NCI-H345 treated with DMSO at 0.1 percent for 48 hours (cell line): ENCODE measurements at regions not wholly inside any gene's neighbourhood (a gene's known extent, or its start where the extent isn't known, plus 50 kb on each side); places are given as distances from the start of the nearest gene placed in this dataset.
A peak's percentile ranks its signal among the peaks of the same experiment; 100 is the strongest.
"Not testable (repeated sequence)": the region's sequence is repeated elsewhere in the genome, so short reads cannot be mapped to it uniquely, and the experiment has no call there.

Experiments used
- DNase-seq: peaks from one replicate; lab custom pipeline; 2025; ENCODE audit not compliant: unreplicated experiment; lab: John Stamatoyannopoulos, UW

GRCh38 chr15:62320259-62320658 is 155.2 kb upstream of the C2CD4B start:
- DNase-seq: no peak

DNA sequence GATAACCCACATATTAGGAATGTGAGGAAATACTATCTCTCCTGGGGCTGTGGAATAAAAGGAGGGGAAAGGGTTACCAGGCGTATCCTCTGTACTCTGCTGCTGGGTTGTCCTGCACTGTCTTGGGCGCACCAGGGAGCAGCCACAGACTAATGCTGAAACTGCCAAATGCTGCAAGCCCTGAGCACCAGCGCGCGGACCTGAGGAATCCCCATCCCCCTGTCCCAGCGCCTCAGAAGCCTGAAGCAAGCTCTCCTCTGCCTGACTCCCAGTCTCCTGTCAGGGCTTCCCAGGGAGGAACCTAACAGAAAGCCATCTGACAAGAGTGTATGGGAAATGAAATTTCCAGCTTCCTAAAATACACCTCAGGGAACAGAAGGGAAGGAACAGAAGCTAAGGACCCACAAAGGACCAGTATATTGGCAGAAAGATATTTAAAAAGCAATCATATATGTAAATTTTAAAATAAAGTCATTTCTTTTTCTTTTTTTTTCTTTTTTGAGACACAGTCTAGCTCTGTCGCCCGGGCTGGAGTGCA is 158.3 kb upstream of the C2CD4B start:
- no peak for DNase-seq

GRCh38 chr15:62324382-62324781 is 159.3 kb upstream of the C2CD4B start:
- DNase-seq: no peak

DNA sequence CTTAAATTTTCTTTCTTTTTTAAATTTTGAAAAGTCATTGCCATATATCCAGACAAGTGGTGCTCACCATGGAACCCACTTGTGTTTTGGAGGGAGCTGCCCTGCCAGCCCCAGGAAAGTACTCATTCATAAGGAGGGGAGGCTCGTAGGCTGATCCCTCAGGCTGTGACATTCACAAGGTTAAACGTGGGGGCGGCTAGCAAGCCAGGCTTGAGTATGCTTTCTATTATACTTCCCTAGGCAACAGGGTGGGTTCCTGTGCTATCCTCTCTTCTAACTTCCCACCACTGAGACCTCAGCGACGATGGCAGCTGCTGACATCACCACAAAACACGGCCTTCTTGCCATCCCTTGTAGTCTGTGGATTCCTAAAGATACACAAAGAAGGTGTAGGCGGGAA is 160.5 kb upstream of the C2CD4B start:
- DNase-seq: no peak

DNA sequence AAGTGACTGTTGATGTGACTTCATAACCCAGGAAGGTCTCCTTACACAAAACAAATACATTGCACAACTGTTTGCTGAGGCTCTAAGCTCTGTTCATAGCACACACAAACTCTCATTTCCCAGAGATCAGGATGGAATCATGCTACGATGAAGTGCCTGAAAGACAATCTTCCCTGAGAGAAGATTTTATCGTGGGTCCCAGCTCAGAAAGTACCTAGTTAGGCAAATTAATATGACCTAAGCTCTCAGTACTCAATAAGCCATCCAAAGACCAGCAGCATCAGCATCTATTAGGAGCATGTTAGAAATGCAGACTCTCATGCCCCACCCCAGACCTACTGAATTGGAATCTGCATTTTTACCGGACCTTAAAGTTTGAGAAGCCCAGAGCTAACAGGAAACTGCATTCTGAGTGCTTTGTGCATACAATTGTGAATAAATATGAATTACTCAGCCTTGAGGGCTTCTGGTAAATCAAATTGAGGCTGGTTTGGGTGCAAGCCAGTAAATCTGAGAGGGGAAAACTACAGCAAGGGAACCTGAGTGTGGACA is 161.5 kb upstream of the C2CD4B start:
- no peak for DNase-seq

GRCh38 chr15:62327406-62327805 is 162.3 kb upstream of the C2CD4B start:
- no peak for DNase-seq

DNA sequence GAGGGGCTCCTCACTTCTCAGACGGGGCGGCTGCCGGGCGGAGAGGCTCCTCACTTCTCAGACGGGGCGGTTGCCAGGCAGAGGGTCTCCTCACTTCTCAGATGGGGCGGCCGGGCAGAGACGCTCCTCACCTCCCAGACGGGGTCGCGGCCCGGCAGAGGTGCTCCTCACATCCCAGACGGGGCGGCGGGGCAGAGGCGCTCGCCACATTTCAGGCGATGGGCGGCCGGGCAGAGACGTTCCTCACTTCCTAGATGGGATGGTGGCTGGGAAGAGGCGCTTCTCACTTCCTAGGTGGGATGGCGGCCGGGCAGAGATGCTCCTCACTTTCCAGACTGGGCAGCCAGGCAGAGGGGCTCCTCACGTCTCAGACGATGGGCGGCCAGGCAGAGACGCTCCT is 167.4 kb upstream of the C2CD4B start:
- DNase-seq: not testable (repeated sequence)

DNA sequence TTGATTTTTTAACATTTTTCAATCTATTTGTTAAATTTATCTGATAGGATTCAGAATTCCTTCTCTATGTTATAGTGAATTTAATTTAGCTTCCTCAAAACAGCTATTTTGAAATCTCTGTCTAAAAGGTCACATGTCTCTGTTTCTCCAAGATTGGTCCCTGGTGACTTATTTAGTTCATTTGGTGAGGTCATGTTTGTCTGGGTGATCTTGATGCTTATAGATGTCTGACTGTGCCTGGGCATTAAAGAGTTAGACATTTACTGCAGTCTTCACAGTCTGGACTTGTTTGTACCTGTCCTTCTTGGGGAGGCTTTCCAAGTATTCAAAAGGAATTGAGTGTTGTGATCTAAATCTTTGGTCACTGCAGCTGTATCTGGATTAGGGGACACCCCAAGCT is 169.5 kb upstream of the C2CD4B start:
- DNase-seq: no peak

- no peak for DNase-seq
These were observed 172.8 kb upstream of the C2CD4B start for GRCh38 chr15:62337934-62338333.

- DNase-seq: no peak
These were observed 173.4 kb upstream of the C2CD4B start for GRCh38 chr15:62338497-62338896.

GRCh38 chr15:62342959-62343358 is 177.9 kb upstream of the C2CD4B start:
- DNase-seq: no peak

DNA sequence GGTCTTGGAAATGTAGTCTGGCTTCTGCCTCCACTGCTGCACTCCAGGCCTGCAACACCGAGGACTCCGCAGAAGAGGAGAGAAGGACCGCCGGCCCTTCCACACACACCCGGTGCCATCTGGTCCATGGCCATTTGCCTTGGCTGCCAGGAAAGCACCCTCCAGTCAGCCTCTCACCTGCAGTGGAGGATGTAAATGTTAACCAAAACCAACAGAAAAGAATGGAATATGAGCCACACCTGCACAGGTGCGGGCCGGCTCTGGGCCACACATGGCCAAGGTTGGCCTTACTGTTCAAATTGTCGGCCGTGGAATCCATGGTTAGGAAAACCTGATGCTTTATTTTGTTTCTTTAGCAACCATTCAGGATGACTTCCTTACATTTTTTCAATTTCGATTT is 178.3 kb upstream of the C2CD4B start:
- no peak for DNase-seq

GRCh38 chr15:62344806-62345539 is 179.9 kb upstream of the C2CD4B start:
- DNase-seq: no peak

- DNase-seq: no peak
These were observed 181.1 kb upstream of the C2CD4B start for GRCh38 chr15:62346168-62346567.

GRCh38 chr15:62348118-62348517 is 183.0 kb upstream of the C2CD4B start:
- DNase-seq: no peak

GRCh38 chr15:62348623-62349022 is 183.5 kb upstream of the C2CD4B start:
- no peak for DNase-seq

- DNase-seq: peak; percentile 0
These were observed 187.7 kb upstream of the C2CD4B start for GRCh38 chr15:62352817-62353216.

DNA sequence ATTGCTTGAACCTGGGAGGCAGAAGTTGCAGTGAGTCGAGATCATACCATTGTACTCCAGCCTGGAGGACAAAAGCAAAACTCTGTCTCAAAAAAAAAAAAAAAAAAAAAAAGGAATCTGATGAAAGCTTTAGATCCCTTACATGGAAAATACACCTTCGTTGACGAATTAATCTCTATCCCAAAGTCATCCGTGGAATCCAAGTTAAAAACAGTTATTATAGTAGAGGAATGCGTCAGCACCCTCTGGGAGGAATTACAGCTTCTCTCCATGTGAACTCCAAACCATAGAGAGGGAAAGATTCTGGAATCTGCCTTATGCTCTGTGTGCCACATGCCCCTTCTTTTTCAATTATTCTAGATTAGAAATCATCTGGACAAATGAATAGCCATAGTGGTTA is 192.3 kb upstream of the C2CD4B start:
- no peak for DNase-seq

- DNase-seq: no peak
These were observed 194.3 kb upstream of the C2CD4B start for GRCh38 chr15:62359416-62359815.

- DNase-seq: peak; percentile 63
These were observed 195.4 kb upstream of the C2CD4B start for GRCh38 chr15:62360332-62361097.

GRCh38 chr15:62362144-62362543 is 197.1 kb upstream of the C2CD4B start:
- no peak for DNase-seq

GRCh38 chr15:62362608-62363007 is 197.5 kb upstream of the C2CD4B start:
- DNase-seq: no peak
